Omental fat pad (tissue), 3 donors: ENCODE measurements at regions not wholly inside any gene's neighbourhood (a gene's known extent, or its start where the extent isn't known, plus 50 kb on each side); places are given as distances from the start of the nearest gene placed in this dataset.
"Not testable (repeated sequence)": the region's sequence is repeated elsewhere in the genome, so short reads cannot be mapped to it uniquely, and the experiment has no call there.

Experiments used
- ATAC-seq: fragments of 150-250 bp; one replicate; pipeline ENCODE4 v1.9.1; 2016; ENCODE audit warnings: mild to moderate bottlenecking, moderate library complexity; ENCODE audit not compliant: low FRiP score
- DNase-seq: peaks from one replicate; pipeline ENCODE4 v3.0.0-alpha.2; 2019; ENCODE audit warnings: low spot score
- CTCF ChIP-seq, 3 donors: fragments of 450-650 bp; IDR thresholded peaks; one replicate each; pipeline ENCODE4 v1.5.1; 2016 to 2017; ENCODE audit warnings: antibody characterized with exemption in 3 of 3, mild to moderate bottlenecking in 3 of 3, moderate library complexity in 2 of 3

GRCh38 chr18:39232490-39232889, 1666.9 kb upstream of the CELF4 start:
- ATAC-seq (no peak), DNase-seq (no peak)
- TF ChIP-seq CTCF (IDR thresholded peaks at IDR 0.05): no peak

- DNase-seq (no peak), ATAC-seq (no peak)
- no peak for TF ChIP-seq CTCF (IDR thresholded peaks at IDR 0.05)
Measured at GRCh38 chr18:39230086-39230803, 1664.6 kb upstream of the CELF4 start.

- ATAC-seq, DNase-seq: not testable (repeated sequence)
Measured at GRCh38 chr18:39227769-39228168, 1662.2 kb upstream of the CELF4 start.

- ATAC-seq (no peak), DNase-seq (no peak)
- no peak for TF ChIP-seq CTCF (IDR thresholded peaks at IDR 0.05)
Measured at GRCh38 chr18:39225373-39225772, 1659.8 kb upstream of the CELF4 start.

- DNase-seq (no peak), ATAC-seq (no peak)
- no peak for TF ChIP-seq CTCF (IDR thresholded peaks at IDR 0.05)
Measured at GRCh38 chr18:39223283-39223682, 1657.7 kb upstream of the CELF4 start.

- DNase-seq (no peak), ATAC-seq (no peak)
- no peak for TF ChIP-seq CTCF (IDR thresholded peaks at IDR 0.05)
Measured at GRCh38 chr18:39215920-39216319, 1650.3 kb upstream of the CELF4 start.

- TF ChIP-seq CTCF (IDR thresholded peaks at IDR 0.05): no peak
- ATAC-seq (no peak), DNase-seq (no peak)
Measured at GRCh38 chr18:39211461-39211860, 1645.9 kb upstream of the CELF4 start.
